GM12874 (cell line): ENCODE measurements at regions not wholly inside any gene's neighbourhood (a gene's known extent, or its start where the extent isn't known, plus 50 kb on each side); places are given as distances from the start of the nearest gene placed in this dataset.

Source experiments
- TF ChIP-seq, protein P1 (sequence below): IDR thresholded peaks from 2 replicates; pipeline ENCODE4 v1.5.1; 2011; ENCODE audit warnings: low read depth, mild to moderate bottlenecking, control low read depth, low read length, moderate library complexity; ENCODE audit not compliant: insufficient read depth

DNA sequence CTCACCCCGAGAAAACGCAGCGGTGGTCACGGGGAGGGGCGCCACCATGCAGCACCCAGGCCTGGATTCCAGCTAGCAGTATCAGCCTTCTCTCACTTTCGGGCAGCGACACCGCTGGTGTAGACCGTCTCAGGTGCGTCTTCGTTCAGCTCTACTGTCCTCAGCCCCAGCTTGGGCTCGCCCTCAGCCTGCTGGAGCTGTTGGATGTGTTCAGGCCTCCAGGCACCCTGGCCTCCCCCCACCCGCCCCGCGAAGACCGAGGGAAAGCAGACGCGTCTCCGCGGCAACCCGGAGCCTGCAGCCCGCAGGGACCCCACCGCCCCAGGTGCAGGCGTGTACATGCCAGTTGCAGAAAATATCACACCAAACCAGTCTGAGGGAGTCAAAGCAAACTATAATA is 60.8 kb upstream of the CARMIL1 start:
- TF ChIP-seq, protein P1, sequence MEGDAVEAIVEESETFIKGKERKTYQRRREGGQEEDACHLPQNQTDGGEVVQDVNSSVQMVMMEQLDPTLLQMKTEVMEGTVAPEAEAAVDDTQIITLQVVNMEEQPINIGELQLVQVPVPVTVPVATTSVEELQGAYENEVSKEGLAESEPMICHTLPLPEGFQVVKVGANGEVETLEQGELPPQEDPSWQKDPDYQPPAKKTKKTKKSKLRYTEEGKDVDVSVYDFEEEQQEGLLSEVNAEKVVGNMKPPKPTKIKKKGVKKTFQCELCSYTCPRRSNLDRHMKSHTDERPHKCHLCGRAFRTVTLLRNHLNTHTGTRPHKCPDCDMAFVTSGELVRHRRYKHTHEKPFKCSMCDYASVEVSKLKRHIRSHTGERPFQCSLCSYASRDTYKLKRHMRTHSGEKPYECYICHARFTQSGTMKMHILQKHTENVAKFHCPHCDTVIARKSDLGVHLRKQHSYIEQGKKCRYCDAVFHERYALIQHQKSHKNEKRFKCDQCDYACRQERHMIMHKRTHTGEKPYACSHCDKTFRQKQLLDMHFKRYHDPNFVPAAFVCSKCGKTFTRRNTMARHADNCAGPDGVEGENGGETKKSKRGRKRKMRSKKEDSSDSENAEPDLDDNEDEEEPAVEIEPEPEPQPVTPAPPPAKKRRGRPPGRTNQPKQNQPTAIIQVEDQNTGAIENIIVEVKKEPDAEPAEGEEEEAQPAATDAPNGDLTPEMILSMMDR, result no peak

DNA sequence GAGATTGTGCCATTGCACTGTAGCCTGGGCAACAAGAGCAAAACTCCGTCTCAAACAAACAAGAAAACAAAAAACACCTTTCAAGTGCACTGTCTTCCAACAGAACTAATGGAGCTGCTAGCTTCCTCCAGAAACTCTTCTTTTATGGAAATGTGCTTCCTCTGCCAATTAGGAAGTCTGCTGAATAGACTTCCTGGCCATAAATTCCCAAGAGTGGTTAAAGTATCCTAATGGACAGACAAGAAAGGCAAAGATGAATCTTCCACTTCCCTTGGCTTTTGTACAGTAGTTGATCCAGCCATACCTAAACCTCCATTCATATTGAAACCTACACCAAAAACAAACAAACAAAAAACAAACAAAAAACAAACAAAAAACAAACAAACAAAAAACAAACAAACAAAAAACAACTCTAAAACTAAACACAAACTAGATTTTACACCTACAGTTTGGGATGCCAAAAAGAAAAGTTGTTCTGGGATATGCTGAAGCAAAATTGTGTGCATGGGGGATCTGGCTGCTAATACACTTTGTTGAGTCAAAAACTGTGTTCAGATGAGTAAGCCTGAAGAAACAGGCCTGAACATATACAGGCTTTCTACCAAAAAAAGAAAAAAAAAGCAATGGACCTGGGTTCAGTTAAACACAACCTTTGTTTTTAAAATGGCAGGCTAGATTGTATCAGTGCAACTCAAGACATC is 59.8 kb upstream of the CARMIL1 start:
- TF ChIP-seq, protein P1, result no peak

DNA sequence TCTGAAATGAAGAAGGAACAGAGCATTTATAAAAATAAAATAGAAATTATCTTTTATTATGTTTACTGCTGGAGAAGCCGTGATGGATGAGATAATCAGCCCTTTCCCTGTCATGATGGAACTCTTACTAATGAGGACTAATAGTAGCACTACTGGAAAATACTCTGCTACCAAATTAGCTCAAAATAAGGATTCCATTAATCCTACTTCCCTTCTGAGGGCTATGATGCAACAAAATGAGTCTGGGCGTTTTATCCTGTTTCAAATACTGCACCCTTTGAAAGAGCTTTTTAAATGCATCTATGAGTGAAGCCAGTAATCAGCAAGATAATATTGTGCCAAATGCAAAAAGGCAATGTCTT is 59.3 kb upstream of the CARMIL1 start:
- TF ChIP-seq, protein P1, result no peak

DNA sequence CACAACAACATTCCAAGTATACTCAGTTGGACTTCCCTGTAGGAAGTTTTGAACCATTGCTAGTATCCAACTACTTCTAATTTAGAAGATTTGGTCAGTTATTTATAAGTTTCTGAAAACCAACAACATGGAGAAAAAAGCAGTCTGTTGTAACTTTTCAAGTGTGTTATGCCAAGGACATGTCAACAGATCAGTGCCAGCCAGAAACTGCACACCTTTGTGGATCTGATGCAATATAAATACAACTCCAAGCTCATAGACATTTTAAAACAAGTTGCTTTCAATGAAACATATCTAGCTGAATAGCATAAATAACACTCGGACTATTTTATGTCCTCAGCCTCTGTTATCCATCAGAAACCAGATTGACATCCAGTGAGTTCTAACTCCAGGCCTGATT is 58.3 kb upstream of the CARMIL1 start:
- TF ChIP-seq, protein P1, result no peak

DNA sequence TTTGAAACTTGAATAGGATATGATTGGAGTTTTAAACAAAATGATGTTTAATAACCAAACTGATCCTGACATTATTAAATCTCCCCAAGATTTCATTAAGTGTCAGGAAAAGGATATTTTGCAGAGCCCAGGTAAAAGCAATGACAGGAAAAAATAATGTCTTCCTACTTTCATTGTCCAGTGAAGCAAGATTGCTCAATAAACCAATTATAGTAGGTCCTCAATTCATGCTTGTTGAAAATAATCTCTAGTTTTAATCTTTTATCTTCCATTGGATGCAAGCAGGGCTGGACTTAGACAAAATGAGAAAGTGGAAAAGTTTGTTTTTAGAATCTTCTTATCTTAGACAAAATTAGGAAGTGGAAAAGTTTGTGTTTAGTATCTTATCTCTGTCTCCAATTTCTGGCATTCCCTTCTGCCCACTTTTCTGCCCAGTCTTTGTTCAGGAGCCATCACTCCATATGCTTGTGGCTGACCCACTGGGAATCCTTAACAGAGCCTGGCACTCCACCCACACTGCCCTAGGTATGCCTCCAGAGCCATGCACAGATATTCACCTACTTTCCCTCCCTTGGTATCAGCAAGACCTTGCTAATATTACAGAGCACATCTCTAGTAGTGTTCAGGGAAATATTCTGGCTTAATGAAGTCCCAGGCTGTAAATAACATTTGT is 57.0 kb upstream of the CARMIL1 start:
- TF ChIP-seq, protein P1, result no peak

DNA sequence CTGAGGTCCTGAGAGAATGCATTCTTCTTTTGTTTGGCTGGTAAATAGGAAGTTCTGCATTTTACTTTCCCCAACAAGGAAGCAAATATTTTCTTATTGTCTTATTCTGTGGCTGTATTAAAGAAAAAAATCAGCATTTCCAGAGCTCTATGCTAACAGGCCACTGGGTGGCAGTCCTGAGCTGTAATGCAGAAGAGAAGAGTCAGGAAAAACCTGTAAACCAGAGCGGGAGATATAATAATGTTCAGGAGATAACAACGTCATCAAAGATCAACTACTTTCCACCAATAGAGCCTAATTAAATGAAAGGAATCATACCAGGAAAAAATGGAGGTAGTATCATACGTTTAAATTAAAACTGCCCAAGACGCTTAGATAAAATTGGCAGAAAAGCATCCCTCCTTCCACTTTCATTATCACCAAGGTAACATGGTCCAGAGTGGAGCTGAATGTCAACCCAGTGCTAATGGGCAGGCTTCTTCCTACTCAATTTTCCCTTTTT is 55.6 kb upstream of the CARMIL1 start:
- TF ChIP-seq, protein P1, result peak; percentile 69

DNA sequence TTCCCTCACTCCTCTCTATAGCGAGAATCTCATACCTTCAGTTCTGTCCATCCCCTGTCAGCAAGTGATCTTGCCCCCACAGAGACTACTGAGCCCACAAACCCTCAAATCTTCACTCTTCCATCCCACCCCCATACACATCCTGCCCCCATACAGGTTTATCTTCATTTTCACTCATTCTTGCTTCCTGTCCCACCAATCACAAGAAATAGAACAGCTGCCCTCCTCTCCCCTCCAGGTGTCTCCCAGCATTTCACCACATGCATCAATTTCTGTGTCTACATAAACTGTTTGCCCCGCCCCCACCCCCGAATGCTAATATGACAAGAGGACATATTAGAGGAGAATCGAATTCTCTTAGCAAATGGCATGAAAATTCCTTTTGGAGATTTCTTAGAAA is 54.9 kb upstream of the CARMIL1 start:
- TF ChIP-seq, protein P1, result no peak
